H1 (cell line): ENCODE measurements at regions not wholly inside any gene's neighbourhood (a gene's known extent, or its start where the extent isn't known, plus 50 kb on each side); places are given as distances from the start of the nearest gene placed in this dataset.

Experiments used
- EP300 ChIP-seq, 2 experiments: IDR thresholded peaks; 1 replicate in 1 of 2; 2 replicates in 1 of 2; pipeline ENCODE4 v1.6.1; 2011 to 2012; ENCODE audit warnings: low read depth in 2 of 2, low read length in 2 of 2, mild to moderate bottlenecking in 2 of 2, borderline replicate concordance in 1 of 2, inconsistent platforms in 1 of 2, moderate library complexity in 1 of 2
- GTF2F1 ChIP-seq: IDR thresholded peaks from 2 replicates; pipeline ENCODE4 v1.6.1; 2012; ENCODE audit warnings: low read depth, low read length, improper control_type of control experiment, borderline replicate concordance
- KDM5A ChIP-seq: fragments of 200-600 bp; IDR thresholded peaks from 2 replicates; pipeline ENCODE4 v1.7.1; 2012; ENCODE audit warnings: mild to moderate bottlenecking, low read length, inconsistent platforms, mixed read lengths
- POLR2A ChIP-seq, 2 experiments: IDR thresholded peaks; 1 replicate in 1 of 2; 2 replicates in 1 of 2; pipeline ENCODE4 v1.6.1; 2011; ENCODE audit warnings: low read depth in 2 of 2, low read length in 2 of 2, mild to moderate bottlenecking in 2 of 2; ENCODE audit errors: control extremely low read depth in 1 of 2
- SP2 ChIP-seq: IDR thresholded peaks from 2 replicates; pipeline ENCODE4 v1.6.1; 2012; ENCODE audit warnings: mild to moderate bottlenecking, low read length, inconsistent platforms
- SP4 ChIP-seq: IDR thresholded peaks from 2 replicates; pipeline ENCODE4 v1.6.1; 2012; ENCODE audit warnings: low read length, inconsistent platforms

DNA sequence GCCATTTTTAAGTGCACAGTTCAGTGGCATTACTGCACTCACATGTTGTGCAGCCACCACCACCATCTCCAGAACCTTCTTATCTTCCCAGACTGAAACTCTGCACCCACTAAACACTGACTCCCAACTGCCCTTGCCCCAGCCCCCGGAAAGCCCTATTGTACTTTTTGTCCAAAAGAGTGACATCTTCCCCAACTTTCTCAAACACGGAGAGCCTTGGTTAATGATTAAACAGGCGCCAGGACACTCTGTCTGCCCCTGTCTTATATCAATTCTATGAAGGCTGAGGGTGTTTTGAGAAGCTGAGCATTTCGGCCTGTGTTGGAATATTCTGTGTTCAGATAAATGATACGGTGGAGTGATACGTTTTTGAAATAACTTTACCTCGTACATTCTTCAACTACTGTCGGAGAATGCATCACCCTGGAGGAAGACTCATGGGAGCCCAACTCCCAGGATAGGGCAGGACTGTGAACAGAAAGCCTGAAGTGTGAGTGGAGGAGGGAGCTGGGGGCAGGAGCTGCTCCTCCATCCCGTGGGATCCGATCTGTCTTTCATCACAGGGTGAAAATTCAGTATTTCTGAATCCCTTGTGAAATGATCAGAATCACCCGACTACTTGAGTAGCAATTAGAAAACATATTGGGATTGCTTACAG lies 68.7 kb upstream of the FOXC1 start (continued):
- no peak for TF ChIP-seq GTF2F1
- no peak for TF ChIP-seq KDM5A
- TF ChIP-seq SP2 = no peak
- no peak for TF ChIP-seq SP4
- TF ChIP-seq EP300 (IDR thresholded peaks at IDR 0.05; ENCODE audit: borderline replicate concordance in 1 of 2, low read depth in 2 of 2, low read length in 2 of 2) = no peak
- TF ChIP-seq POLR2A (IDR thresholded peaks at IDR 0.05; ENCODE audit: control extremely low read depth in 1 of 2, low read depth in 2 of 2, low read length in 2 of 2) = no peak
